T-helper 1 cell treated with Interleukin-12 subunit alpha and Interleukin-12 subunit beta and Interleukin-4 antibody, amounts not matched to agents 30 ng/mL and 1 ng/mL, for 36 hours (primary cell): ENCODE measurements at regions not wholly inside any gene's neighbourhood (a gene's known extent, or its start where the extent isn't known, plus 50 kb on each side); places are given as distances from the start of the nearest gene placed in this dataset.
"Not testable (repeated sequence)": the region's sequence is repeated elsewhere in the genome, so short reads cannot be mapped to it uniquely, and the experiment has no call there.

Experiments used
- intact Hi-C: fragments of 100-400 bp; cut with micrococcal nuclease; formaldehyde crosslinking; loops from one replicate; pipeline ENCODE4 v1.15.1; 2024

- intact Hi-C loops = not testable (repeated sequence)
Observed at GRCh38 chr13:57909833-57910232, 278.3 kb downstream of the PCDH17 start.

- intact Hi-C loops = no loop called here
Observed at GRCh38 chr13:57918086-57918485, 286.5 kb downstream of the PCDH17 start.

- intact Hi-C loops = no loop called here
Observed at GRCh38 chr13:57918913-57919312, 287.4 kb downstream of the PCDH17 start.

- intact Hi-C loops = no loop called here
Observed at GRCh38 chr13:57925250-57925649, 293.7 kb downstream of the PCDH17 start.

GRCh38 chr13:57925751-57926150 lies 294.2 kb downstream of the PCDH17 start:
- intact Hi-C loops = no loop called here

- intact Hi-C loops = no loop called here
Observed at GRCh38 chr13:57932061-57932460, 300.5 kb downstream of the PCDH17 start.

GRCh38 chr13:57933606-57934005 lies 302.1 kb downstream of the PCDH17 start:
- intact Hi-C loops = no loop called here

- intact Hi-C loops = no loop called here
Observed at GRCh38 chr13:57935965-57936364, 304.4 kb downstream of the PCDH17 start.

GRCh38 chr13:57946361-57946760 lies 314.8 kb downstream of the PCDH17 start:
- intact Hi-C loops = no loop called here

- intact Hi-C loops = no loop called here
Observed at GRCh38 chr13:57948884-57949283, 317.3 kb downstream of the PCDH17 start.

- intact Hi-C loops = no loop called here
Observed at GRCh38 chr13:57969951-57970350, 338.4 kb downstream of the PCDH17 start.

GRCh38 chr13:57970404-57970803 lies 338.9 kb downstream of the PCDH17 start:
- intact Hi-C loops = no loop called here

- intact Hi-C loops = no loop called here
Observed at GRCh38 chr13:57982782-57983181, 351.2 kb downstream of the PCDH17 start.

GRCh38 chr13:57988276-57988675 lies 356.7 kb downstream of the PCDH17 start:
- intact Hi-C loops = no loop called here

- intact Hi-C loops = no loop called here
Observed at GRCh38 chr13:57991041-57991440, 359.5 kb downstream of the PCDH17 start.

GRCh38 chr13:57992416-57992815 lies 360.9 kb downstream of the PCDH17 start:
- intact Hi-C loops = no loop called here

- intact Hi-C loops = no loop called here
Observed at GRCh38 chr13:57996717-57997116, 365.2 kb downstream of the PCDH17 start.

- intact Hi-C loops = no loop called here
Observed at GRCh38 chr13:58004751-58005150, 373.2 kb downstream of the PCDH17 start.

- intact Hi-C loops = no loop called here
Observed at GRCh38 chr13:58018020-58018419, 386.5 kb downstream of the PCDH17 start.

- intact Hi-C loops = no loop called here
Observed at GRCh38 chr13:58018865-58019264, 387.3 kb downstream of the PCDH17 start.

- intact Hi-C loops = no loop called here
Observed at GRCh38 chr13:58024103-58024502, 392.6 kb downstream of the PCDH17 start.

GRCh38 chr13:58025821-58026220 lies 394.3 kb downstream of the PCDH17 start:
- intact Hi-C loops = no loop called here

GRCh38 chr13:58032676-58033460 lies 401.3 kb downstream of the PCDH17 start:
- intact Hi-C loops = no loop called here
